ENCODE measurements at regions not wholly inside any gene's neighbourhood (a gene's known extent, or its start where the extent isn't known, plus 50 kb on each side); places are given as distances from the start of the nearest gene placed in this dataset.

DNA sequence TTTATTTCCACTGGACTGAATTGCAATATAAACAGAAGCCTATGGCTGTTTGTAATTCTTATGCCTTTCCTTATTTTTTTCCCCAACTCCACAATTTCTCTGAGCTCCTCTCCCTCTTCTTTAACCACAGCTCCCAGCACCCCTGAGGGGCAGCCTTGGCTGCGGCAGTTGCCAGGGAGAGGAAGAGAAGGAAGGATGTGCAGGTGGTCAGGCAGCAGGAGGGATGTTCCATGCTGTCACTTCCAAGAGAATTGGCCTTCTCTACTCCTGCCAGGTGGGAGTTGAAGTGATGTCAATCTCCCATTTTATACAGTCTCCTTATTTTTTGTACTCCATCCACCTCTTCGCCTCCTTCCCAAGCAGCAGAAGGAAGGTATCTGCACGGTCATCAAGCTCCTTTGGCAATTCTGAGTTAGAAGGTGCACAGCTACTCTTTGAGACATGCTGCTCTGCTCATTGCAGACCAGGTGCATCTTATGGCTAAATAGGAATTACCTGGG is 343.3 kb upstream of the RPS6KA3 start:
- DNase-seq (ENCODE audit: low read depth): no peak

DNA sequence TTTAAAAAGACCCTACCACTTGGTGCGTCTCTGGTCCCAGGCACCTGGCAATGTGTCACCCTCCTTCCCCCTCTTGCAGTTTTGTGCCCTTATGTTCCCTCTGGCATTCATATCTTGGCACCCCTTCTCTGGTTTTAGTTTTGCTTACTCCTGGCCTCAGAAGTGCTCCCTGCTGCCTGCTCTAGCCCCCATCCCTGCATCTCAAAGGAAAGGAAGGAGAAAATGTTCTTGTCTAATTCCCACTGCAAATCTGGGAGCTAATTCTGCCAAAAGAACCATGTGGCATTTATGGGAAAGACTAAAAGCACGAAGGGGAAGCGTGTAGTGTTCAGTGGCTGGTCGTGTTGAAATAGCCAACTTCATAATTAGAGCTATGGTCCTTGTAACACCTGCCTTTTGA is 340.1 kb upstream of the RPS6KA3 start:
- no peak for DNase-seq (ENCODE audit: low read depth)

DNA sequence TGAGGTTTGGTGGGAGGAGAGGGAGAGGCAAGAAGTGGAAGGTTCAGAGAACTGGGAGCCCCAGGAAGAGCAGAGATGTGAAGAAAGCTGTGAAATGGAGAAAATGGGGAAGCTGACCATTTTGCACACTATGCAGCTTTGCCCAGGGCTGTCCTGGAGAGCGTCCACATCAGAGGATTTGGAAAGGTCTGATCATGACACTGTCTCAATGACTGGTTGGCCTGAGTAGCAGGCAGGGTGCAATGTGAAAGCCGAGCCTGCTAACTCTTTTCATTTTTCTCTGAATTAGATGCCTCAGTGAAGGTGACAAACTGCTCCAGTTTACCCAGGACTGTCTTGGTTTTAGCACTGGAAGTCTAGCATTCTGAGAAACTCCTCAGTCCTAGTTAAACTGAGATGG is 330.1 kb upstream of the RPS6KA3 start:
- no peak for DNase-seq (ENCODE audit: low read depth)

DNA sequence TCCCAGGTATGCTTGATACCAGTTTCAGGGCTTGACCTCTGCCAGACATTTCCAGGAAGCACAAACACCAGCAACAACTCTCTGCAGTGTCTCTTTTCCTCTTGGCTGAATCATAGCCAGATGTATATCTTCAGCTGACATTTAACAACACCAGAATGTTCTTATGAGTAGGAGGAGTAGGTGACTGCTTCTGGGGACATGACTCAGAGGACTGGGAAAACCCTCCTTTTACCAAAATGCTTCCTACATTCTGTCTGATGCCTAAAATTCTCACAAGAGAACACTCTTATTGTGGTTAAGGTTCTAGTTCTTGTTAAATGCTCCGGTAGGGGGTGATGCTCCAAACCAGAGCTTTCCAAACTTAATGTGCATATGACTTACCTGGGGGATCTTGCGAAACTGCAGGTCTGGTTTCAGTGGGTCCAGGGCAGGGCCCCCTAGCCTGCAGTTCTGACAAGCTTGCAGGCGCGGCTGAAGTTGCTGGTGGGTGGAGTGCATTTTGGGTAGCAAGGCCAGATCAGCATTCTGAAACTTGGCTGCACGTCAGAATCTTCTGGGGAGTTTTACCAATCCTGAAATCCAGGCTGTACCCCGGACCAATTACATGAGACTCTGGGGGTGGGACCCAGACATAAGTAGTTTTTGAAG is 329.3 kb upstream of the RPS6KA3 start:
- no peak for DNase-seq (ENCODE audit: low read depth)

DNA sequence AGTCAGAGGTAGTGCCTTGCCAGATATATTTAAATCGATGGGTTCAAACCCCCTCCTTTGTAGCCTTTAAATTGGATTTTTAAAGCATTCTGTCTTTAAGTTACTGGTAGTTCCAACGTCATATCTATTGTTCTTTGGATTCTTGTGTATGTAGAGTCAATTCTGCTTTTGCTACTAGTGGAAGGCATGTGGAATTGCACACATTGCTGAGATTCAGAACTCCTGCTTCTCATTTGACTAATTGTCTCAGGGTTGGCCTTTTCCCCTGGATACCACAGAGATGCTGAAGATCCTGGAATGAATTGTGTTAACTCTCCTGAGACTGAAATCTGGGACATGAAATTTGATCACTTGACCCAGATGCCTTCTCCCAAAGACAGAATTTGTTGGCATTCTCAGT is 328.3 kb upstream of the RPS6KA3 start:
- DNase-seq (ENCODE audit: low read depth): no peak

DNA sequence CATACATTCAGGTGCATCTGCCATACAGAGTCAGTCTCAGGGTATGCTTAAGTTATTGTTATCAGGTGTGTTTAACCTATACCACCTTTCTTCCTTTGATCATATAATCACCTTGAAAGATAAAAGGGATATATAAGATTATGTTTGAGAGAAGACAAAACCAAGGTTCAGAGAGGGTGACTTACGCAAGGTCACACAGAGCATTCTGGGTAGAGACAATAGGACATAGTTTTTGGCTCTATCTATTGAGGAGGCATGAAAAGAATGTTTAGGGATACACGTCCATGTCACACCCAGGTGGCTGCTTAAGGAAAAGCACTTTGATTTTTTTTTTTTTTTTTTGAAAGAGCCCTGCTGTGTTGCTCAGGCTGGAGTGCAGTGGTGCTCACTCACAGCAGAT is 327.1 kb upstream of the RPS6KA3 start:
- DNase-seq (ENCODE audit: low read depth): no peak

DNA sequence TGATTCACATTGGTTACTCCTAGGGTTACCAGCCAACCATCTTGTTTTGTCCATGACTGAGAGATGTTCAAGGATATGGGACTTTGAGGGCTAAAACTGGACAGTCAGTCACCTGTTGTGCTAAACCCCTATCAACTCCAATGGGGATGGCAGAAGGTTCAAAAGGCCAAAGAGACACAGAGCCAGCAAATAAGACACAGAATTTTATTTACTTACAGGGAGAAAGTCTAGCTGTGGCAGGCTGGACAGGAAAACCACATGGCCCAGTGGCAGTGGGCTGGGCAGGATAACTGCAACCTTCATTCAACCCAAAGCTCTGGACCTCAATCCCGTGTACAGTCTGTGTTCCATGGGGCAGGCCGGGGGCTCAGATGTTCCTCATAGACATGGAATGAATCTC is 326.7 kb upstream of the RPS6KA3 start:
- no peak for DNase-seq (ENCODE audit: low read depth)

DNA sequence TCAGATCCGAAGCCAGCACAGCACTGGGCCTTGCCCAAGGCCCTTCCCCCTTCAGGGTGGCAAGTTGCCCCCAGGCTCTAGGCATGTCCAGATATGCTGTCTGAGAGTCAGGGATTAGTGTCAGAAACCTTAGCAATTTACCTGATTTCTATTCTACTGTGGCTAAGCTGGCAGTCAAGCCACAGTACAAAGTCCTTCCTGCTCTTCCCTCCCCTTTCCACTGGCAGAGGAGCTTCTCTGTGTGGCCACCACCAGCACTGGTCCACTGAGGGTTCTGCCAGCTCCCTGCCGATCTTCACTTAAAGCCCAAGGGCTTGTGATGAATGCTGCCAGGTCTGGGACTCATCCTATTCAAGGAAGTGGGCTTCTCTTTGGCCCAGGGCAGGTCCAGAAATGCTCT is 324.5 kb upstream of the RPS6KA3 start:
- no peak for DNase-seq (ENCODE audit: low read depth)

DNA sequence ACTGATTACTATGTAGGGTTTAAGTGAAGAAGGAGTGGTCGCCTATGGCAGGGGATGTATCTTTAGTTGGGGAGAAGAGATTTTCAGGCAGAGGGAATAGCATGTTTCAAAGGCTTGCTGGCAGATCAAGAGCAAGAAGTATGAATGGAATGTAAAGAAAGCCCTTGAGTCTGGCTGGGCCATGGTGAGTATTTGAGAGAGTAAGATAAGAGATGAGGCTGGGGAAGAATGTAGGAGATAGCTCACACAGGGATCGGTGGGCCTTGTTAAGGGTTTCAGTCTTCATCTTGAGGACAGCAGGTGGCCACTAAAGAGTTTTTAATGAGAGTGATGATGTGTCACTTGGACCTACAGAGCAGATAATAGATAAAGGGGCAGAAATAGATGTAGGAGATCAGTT is 319.1 kb upstream of the RPS6KA3 start:
- no peak for DNase-seq (ENCODE audit: low read depth)

DNA sequence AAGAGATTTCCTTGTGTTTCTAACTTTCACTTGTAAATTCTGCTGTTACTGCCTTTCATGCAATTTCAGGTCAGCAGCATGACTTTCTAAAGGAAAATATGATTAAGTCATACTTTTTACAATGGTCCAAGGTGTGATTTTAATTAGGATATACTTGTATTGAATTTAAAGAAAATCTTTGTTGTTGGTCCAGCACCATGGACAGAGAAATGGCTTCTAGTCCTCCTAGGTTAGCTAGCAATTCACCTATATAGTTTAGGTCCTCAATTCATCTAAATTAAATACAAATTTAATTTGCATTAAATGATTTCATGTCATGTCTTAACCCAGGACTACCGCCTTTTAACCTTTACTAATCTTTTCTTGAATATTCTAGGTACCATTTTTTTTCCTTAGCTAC is 304.9 kb upstream of the RPS6KA3 start:
- DNase-seq (ENCODE audit: low read depth): no peak

DNA sequence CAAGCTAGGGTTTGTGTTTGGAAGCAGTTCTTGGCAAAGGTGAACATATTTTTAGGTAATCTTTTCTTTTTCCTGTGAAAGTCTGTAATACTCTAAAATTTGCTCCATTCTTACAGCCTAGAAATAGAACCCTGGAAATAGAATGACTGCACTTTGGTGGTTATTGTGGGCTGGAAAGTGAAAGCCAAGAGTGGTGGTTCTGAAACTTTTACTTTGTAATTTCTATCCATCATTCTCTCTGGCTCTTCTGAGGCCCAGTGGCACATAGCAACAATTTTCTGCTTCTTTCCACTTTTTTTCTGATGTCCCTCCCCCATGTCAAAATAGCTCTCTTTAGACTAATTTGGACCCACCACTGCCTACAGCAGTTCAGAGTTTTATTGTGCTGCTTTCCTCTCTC is 300.4 kb upstream of the RPS6KA3 start:
- no peak for DNase-seq (ENCODE audit: low read depth)

DNA sequence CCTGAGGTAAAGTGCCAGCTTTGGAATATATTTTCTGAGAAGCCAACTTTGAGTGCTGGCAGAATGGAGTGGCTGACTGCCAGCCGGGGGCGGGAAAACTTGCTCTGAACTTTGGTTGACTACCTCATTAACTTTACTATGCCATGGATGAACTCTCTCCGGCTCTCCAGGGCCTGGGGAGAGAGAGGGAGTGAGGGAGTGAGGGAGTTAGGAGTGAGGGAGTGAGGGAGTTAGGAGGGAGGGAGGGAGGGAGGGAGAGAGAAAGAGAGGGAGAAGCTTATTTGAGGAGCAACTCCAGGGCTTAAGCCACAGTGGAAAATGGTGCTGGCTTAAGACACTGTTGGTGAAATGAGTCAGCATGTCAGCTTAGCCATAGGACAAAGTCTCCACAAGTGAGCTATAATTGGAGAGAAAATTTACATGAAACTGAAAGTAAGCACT is 280.9 kb upstream of the RPS6KA3 start:
- DNase-seq (ENCODE audit: low read depth): no peak

DNA sequence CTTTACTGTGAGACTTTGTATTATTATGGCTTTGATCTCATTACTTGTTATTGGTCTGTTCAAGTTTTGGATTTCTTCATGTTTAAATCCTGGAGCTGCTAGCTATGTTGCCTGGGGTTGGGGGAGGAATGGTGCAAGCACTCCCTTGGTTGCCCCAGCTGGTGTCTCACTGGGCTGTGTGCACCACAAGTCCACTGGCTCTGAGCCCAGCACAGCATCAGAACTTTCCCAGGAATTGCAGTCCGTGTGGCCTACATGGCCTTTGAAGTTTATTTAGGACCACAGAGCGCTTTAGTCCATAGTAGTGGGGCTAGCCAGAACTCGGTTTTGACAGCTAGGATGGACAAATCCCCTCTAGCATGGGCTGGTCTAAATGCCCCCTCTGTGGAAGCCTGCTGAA is 278.8 kb upstream of the RPS6KA3 start:
- DNase-seq (ENCODE audit: low read depth): no peak

DNA sequence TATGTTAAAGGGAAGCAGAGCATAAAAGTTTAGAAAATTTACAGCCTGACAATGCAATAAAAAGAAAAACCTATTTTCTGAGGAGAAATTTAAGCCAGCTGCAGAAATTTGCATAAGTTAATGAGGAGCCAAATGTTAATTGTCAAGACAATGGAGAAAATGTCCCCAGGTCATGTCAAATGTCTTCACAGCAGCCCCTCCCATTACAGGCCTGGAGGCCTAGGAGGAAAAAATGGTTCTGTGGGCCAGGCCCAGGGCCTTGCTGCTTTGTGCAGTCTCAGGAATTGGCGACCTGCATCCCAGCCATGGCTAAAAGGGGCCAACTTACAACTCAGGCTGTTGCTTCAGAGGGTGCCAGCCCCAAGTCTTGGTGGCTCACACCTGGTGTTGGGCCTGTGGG is 275.4 kb upstream of the RPS6KA3 start:
- no peak for DNase-seq (ENCODE audit: low read depth)

DNA sequence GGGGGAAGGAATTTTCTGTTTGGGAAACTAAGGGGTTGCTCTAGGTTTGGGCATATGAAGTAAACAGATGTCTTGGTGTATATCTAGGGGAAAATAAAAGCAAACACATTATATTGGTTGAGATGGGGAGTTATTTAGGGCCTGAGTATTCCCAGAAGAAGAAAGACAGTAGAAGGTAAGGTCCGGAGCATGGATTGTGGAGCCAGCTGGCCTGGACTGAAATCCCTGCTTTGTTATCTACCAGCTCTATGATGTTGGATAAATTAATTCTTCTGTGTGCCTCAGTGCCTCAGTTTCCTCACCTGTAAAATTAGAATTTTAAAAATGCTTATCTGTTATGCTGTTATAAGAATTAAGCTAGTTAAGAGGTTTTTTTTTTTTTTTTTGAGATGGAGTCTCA is 272.3 kb upstream of the RPS6KA3 start:
- DNase-seq (ENCODE audit: low read depth): no peak

DNA sequence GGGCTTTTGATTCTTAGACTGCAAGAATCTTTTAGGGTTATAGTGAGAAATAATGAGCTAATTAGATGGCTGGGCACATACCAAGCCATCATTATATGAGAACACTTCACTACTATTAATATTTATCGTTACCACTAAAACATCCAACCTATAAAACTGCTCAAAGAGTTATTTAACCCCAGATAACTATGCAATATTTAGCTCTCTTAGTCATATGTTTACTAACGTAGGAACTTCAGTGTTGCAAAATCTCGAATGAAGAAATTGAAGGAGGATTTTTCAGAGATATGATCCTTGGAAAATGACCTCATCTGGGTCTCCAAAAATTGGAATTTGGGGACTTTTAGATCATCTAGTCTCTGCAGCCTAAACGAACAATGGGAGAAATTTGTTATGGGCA is 265.0 kb upstream of the RPS6KA3 start:
- no peak for DNase-seq (ENCODE audit: low read depth)

DNA sequence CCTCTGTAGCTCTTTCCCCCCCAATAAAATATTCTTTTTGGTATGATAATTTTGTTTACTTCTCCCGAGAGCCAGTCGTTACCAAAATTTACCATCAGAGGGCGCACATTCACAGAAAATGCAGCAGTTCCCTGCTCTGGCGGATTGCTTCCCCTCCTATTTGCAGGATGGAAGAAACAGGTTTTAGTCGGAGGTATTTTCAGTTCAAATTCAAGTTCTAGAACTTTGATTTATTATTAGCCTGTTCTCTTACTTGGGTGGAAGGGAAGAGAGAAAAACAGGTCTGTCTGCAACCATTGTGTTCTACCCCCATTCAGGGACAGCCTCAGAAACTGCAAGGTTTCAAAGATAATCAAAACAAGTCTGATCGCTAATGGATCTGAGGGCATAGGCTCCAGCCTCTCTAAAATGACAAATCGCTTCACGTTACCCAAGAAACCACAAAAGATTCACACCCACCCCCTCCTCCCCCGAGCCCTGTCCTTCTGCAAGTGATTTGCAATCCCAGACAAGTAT is 263.8 kb upstream of the RPS6KA3 start:
- peak; percentile 30 for DNase-seq (ENCODE audit: low read depth)

DNA sequence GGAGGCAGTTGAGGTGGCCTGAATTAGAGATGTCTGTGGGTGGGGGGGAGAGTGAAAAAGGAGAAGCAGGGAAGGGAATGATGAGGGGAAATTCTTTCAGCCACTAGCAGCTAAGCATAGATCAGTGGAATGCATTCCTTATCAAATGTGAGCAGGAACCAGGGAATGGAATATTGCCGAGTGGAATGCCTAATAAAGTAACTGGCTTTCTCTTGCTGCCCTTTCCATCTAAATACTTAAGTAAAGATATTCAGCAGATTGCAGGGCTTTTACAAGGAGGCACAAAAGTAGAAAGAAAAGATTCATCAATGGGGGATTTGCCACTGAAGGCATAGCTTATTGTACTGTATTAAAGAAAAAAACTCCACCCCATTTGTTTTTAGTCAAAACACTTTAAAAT is 263.0 kb upstream of the RPS6KA3 start:
- no peak for DNase-seq (ENCODE audit: low read depth)

DNA sequence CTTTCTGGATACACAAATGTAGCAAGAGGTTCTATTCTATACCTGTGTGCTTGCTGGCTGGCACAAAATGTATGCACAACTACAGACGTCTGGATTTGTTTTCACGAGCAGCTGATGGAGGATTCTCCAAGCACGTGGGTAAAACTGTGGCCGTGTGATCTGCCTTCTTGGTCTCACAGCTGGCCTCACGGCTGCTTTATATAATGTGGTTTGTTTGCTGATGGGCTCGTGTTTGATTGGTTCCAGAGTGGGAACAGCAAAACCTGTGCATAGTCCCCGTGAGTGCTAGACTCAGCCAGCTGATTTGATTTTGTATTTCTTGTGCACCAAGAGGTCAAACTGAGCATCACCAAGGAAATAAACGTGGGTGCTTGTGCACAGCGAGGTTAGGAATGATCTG is 262.6 kb upstream of the RPS6KA3 start:
- no peak for DNase-seq (ENCODE audit: low read depth)

DNA sequence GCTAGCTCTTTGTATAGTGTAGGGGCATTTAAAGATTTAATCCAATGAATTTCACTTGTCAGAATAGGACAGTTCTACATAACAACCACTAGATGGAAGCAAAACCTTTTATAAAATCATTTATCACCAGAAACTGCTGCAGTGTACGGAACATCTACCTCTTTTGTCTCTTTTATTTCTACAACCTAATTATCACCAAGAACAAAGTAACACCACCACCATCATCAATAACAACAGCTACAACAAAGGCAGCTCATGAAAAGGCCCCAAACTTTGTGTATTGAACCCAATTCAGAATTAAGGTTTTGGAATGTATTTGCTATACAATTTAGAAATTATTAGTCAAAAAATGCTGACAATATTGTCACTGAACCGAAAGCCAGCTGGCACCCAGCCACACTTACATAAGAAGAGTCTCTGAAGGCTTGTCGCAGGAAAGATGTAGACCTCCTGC is 260.9 kb upstream of the RPS6KA3 start:
- no peak for DNase-seq (ENCODE audit: low read depth)

DNA sequence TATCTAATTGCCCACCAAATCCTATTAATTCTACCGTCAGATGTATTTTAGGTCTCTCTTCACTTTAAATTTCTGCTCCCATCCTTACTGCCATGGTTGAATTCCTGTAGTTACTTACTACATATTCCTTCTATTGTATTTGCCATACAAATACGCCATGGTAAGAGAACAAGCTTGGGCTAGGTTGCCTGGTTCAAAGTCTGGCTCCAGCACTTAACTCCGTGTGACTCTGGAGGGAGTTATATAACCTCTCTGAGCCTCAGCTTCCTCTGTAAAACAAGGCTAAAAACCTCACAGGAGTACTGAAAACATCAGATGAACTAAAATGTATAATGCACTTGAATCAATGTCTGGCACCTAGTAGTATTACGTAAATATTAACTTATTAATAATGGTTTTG is 260.3 kb upstream of the RPS6KA3 start:
- DNase-seq (ENCODE audit: low read depth): no peak

DNA sequence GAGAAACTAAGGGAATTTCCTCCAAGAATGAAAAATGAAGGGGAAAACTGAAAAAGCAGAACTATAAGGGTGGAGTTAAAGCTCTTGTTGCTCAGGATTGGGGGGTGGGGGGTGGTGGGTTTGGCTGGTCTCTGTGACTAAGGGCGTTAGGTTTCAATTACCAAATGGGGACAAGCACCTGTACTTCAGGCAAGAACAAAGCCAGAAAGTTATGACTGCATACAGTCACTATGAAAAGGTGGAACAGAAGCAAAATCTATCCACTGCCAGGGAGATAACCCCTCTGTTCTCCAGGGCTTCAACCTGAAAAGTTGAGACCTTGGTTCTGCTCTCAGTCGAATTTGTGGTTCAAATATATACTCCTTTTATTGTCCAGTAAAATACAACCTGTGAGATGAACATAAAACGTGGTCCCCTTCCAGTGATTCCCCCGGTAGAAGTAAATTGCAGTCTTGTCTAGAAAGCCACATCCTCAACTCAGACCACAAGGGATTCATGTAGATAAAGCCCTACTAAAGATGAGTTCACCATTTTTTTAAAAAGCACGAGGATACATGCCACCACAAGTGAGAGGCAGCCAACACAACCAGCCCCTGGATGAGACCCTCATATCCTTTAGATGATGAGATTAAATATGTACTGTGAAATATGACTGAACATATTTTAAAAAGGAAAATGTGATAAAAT is 257.1 kb upstream of the RPS6KA3 start:
- DNase-seq (ENCODE audit: low read depth): no peak

DNA sequence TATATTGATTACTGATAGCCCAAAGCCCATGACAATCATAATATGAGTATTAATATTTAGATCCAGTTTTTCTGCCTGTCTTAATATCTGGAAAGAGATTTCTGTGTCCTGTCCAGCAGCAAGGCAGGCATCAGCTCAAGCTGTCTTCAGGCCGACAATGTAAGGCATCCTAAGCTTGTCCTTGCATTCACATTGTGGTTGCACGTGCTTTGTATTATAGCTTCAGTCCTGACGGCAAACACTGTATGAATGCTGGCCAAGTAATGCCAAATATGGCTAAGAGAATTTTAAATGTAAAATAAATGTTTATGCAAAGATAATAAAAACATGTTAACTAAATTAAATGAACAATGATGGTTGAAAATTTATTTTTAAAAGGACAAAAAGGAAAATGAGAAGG is 255.7 kb upstream of the RPS6KA3 start:
- DNase-seq (ENCODE audit: low read depth): no peak

DNA sequence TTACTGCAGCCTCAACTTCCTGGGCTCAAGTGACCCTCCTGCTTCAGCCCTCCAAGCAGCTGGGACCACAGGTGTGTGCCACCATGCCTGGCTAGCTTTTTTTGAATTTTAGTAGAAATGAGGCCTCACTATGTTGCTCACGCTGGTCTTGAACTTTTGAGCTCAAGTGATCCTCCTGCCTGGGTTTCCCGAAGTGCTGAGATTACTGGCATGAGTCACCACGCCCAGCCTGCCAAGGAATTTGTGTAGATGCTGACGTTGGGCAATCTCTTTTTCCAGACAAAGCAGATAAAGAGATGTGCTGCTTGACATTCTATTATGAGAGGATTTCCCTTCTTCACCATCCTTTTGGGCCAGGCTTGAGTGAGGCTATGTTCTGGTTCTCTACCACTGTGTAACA is 254.5 kb upstream of the RPS6KA3 start:
- no peak for DNase-seq (ENCODE audit: low read depth)
